Tibial nerve (tissue), 4 donors: ENCODE measurements at regions not wholly inside any gene's neighbourhood (a gene's known extent, or its start where the extent isn't known, plus 50 kb on each side); places are given as distances from the start of the nearest gene placed in this dataset.

Experiments
- DNase-seq, 2 donors: peaks; one replicate each; pipeline ENCODE4 v3.0.0-alpha.2; 2019; ENCODE audit warnings: low spot score in 2 of 2
- H3K27ac ChIP-seq, 4 donors: fragments of 200-600 bp; sonication (generic) in 3 of 4; one replicate each; pipeline ENCODE4 v1.5.1; 2017 to 2019; ENCODE audit warnings: mild to moderate bottlenecking in 1 of 4
- H3K27me3 ChIP-seq, 2 donors: fragments of 200-600 bp; sonication (generic) in 1 of 2; one replicate each; pipeline versions ENCODE4 v1.5.1 to v1.6.0; 2017 to 2019
- H3K36me3 ChIP-seq, 3 donors: fragments of 200-600 bp; sonication (generic); one replicate each; pipeline ENCODE4 v1.5.1; 2018 to 2019
- H3K4me1 ChIP-seq, 4 donors: fragments of 200-600 bp; sonication (generic) in 3 of 4; one replicate each; pipeline ENCODE4 v1.5.1; 2017 to 2019
- H3K4me3 ChIP-seq, 4 donors: fragments of 200-600 bp; sonication (generic) in 3 of 4; one replicate each; pipeline ENCODE4 v1.5.1; 2017 to 2019; ENCODE audit warnings: mild to moderate bottlenecking in 1 of 4, moderate library complexity in 1 of 4
- H3K9me3 ChIP-seq, 4 donors: fragments of 200-600 bp; sonication (generic) in 3 of 4; one replicate each; pipeline ENCODE4 v1.5.1; 2017 to 2019
- CTCF ChIP-seq, 5 experiments: fragments of 200-600 bp in 3 of 5; fragments of 450-650 bp in 2 of 5; sonication (generic) in 3 of 5; IDR thresholded peaks; one replicate each; pipeline ENCODE4 v1.5.1; 2016 to 2019; ENCODE audit warnings: antibody characterized with exemption in 5 of 5, mild to moderate bottlenecking in 3 of 5, moderate library complexity in 2 of 5
- EP300 ChIP-seq, 2 donors: sonication (generic); formaldehyde crosslinking; IDR thresholded peaks; one replicate each; pipeline ENCODE4 v1.6.1; 2017; ENCODE audit warnings: antibody characterized with exemption in 2 of 2, mild to moderate bottlenecking in 1 of 2
- POLR2A ChIP-seq, 2 donors: fragments of 450-650 bp; IDR thresholded peaks; one replicate each; pipeline ENCODE4 v1.6.1; 2017; ENCODE audit warnings: antibody characterized with exemption in 2 of 2, mild to moderate bottlenecking in 2 of 2, moderate library complexity in 2 of 2
- WGBS, 2 donors: methylation state at CpG; one replicate each; pipeline ENCODE4 v1.1.5; 2018; 5-methylcytosine and 5-hydroxymethylcytosine counted together

GRCh38 chr16:63201851-63202250, 1165.6 kb upstream of the CDH8 start:
- DNase-seq: no peak
- Histone ChIP-seq H3K4me3 (no peak overlapping the region), H3K36me3 (no peaks in the 10 kb centered on the region), H3K27ac (no peak overlapping the region), H3K27me3 (no peaks in the 10 kb centered on the region), H3K4me1 (no peaks in the 10 kb centered on the region), H3K9me3 (no peaks in the 10 kb centered on the region)
- no peak for TF ChIP-seq POLR2A (IDR thresholded peaks at IDR 0.05)
- no peak for TF ChIP-seq EP300 (IDR thresholded peaks at IDR 0.05)
- TF ChIP-seq CTCF (IDR thresholded peaks at IDR 0.05): no peak

- H3K4me3 ChIP-seq: no peak overlapping the region
- no peaks in the 10 kb centered on the region for H3K36me3 ChIP-seq
- no peaks in the 10 kb centered on the region for H3K9me3 ChIP-seq
- H3K4me1 ChIP-seq: no peaks in the 10 kb centered on the region
- TF ChIP-seq EP300 (IDR thresholded peaks at IDR 0.05): no peak
- no peak for TF ChIP-seq POLR2A (IDR thresholded peaks at IDR 0.05)
- no peak for TF ChIP-seq CTCF (IDR thresholded peaks at IDR 0.05)
- DNase-seq: no peak
- WGBS, 2 donors: 49 to 53% methylated on average over 2 of the region's 2 CpGs
- no peak overlapping the region for H3K27ac ChIP-seq
- no peaks in the 10 kb centered on the region for H3K27me3 ChIP-seq
Measured at GRCh38 chr16:63200940-63201339, 1164.7 kb upstream of the CDH8 start.

GRCh38 chr16:63195336-63195735, 1159.1 kb upstream of the CDH8 start:
- WGBS, 2 donors: 40 to 47% methylated on average over 4 of the region's 4 CpGs
- Histone ChIP-seq H3K9me3 (no peaks in the 10 kb centered on the region), H3K4me1 (no peaks in the 10 kb centered on the region), H3K36me3 (no peaks in the 10 kb centered on the region), H3K27me3 (no peaks in the 10 kb centered on the region), H3K27ac (no peak overlapping the region), H3K4me3 (no peak overlapping the region)
- DNase-seq: no peak
- TF ChIP-seq CTCF (IDR thresholded peaks at IDR 0.05): no peak
- no peak for TF ChIP-seq EP300 (IDR thresholded peaks at IDR 0.05)
- TF ChIP-seq POLR2A (IDR thresholded peaks at IDR 0.05): no peak

GRCh38 chr16:63192980-63193379, 1156.7 kb upstream of the CDH8 start:
- Histone ChIP-seq H3K36me3 (no peaks in the 10 kb centered on the region), H3K27me3 (no peaks in the 10 kb centered on the region), H3K9me3 (no peaks in the 10 kb centered on the region), H3K4me1 (no peaks in the 10 kb centered on the region), H3K4me3 (no peak overlapping the region), H3K27ac (no peak overlapping the region)
- DNase-seq: no peak
- no peak for TF ChIP-seq EP300 (IDR thresholded peaks at IDR 0.05)
- TF ChIP-seq POLR2A (IDR thresholded peaks at IDR 0.05): no peak
- no peak for TF ChIP-seq CTCF (IDR thresholded peaks at IDR 0.05)
- 88% methylated on average over 3 of the region's 3 CpGs for WGBS, 2 donors

- no peaks in the 10 kb centered on the region for H3K36me3 ChIP-seq
- no peaks in the 10 kb centered on the region for H3K27me3 ChIP-seq
- no peak overlapping the region for H3K27ac ChIP-seq
- 68 to 72% methylated on average over 7 of the region's 7 CpGs for WGBS, 2 donors
- H3K9me3 ChIP-seq: no peaks in the 10 kb centered on the region
- H3K4me3 ChIP-seq: no peak overlapping the region
- TF ChIP-seq CTCF (IDR thresholded peaks at IDR 0.05) (no peak), EP300 (IDR thresholded peaks at IDR 0.05) (no peak), POLR2A (IDR thresholded peaks at IDR 0.05) (no peak)
- H3K4me1 ChIP-seq: no peaks in the 10 kb centered on the region
- no peak for DNase-seq
Measured at GRCh38 chr16:63188086-63188771, 1152.0 kb upstream of the CDH8 start.
